H9 (cell line): ENCODE measurements at regions not wholly inside any gene's neighbourhood (a gene's known extent, or its start where the extent isn't known, plus 50 kb on each side); places are given as distances from the start of the nearest gene placed in this dataset.

Source experiments
- DNase-seq: peaks from one replicate; pipeline ENCODE4 v3.0.0-alpha.2; 2017
- H2AFZ ChIP-seq: one replicate; pipeline ENCODE4 v1.6.1; 2013; ENCODE audit warnings: mild to moderate bottlenecking, low read length, control low read depth, moderate library complexity
- H2AK5ac ChIP-seq: 2 replicates; pipeline ENCODE4 v1.6.1; 2013; ENCODE audit warnings: low read length, control low read depth, mixed read lengths; ENCODE audit not compliant: insufficient read length
- H2BK120ac ChIP-seq: one replicate; pipeline ENCODE4 v1.6.1; 2013; ENCODE audit warnings: low read depth, mild to moderate bottlenecking, low read length, control low read depth, inconsistent platforms; ENCODE audit not compliant: poor library complexity, severe bottlenecking
- H2BK12ac ChIP-seq: 2 replicates; pipeline ENCODE4 v1.6.1; 2013; ENCODE audit warnings: low read length, control low read depth, mixed read lengths, low read depth; ENCODE audit not compliant: insufficient read length
- H2BK15ac ChIP-seq: 2 replicates; pipeline ENCODE4 v1.6.1; 2013; ENCODE audit warnings: low read depth, low read length, control low read depth
- H2BK20ac ChIP-seq: one replicate; pipeline ENCODE4 v1.6.1; 2013; ENCODE audit warnings: low read depth, mild to moderate bottlenecking, low read length, control low read depth, inconsistent platforms; ENCODE audit not compliant: poor library complexity, severe bottlenecking
- H2BK5ac ChIP-seq: 2 replicates; pipeline ENCODE4 v1.6.1; 2013; ENCODE audit warnings: low read length, control low read depth, mixed read lengths; ENCODE audit not compliant: insufficient read length
- H3K14ac ChIP-seq: 2 replicates; pipeline ENCODE4 v1.6.1; 2013; ENCODE audit warnings: low read length, control low read depth; ENCODE audit not compliant: insufficient read depth
- H3K18ac ChIP-seq: 2 replicates; pipeline ENCODE4 v1.6.1; 2013; ENCODE audit warnings: low read depth, mild to moderate bottlenecking, mixed read lengths, low read length, control low read depth; ENCODE audit not compliant: insufficient read length
- H3K23ac ChIP-seq: 2 replicates; pipeline ENCODE4 v1.6.1; 2013; ENCODE audit warnings: low read length, control low read depth, mixed read lengths, low read depth; ENCODE audit not compliant: insufficient read length
- H3K23me2 ChIP-seq: 2 replicates; pipeline ENCODE4 v1.6.1; 2013; ENCODE audit warnings: low read depth, mild to moderate bottlenecking, mixed read lengths, low read length, control low read depth; ENCODE audit not compliant: insufficient read length, poor library complexity, severe bottlenecking
- H3K27ac ChIP-seq: 2 replicates; pipeline ENCODE4 v1.5.1; 2013; ENCODE audit warnings: low read length, control low read depth, mixed read lengths, low read depth; ENCODE audit not compliant: insufficient read length
- H3K27me3 ChIP-seq: 2 replicates; pipeline ENCODE4 v1.6.1; 2013; ENCODE audit warnings: low read length, control low read depth, inconsistent platforms; ENCODE audit not compliant: insufficient read depth
- H3K4ac ChIP-seq: 2 replicates; pipeline ENCODE4 v1.6.1; 2013; ENCODE audit warnings: low read depth, mild to moderate bottlenecking, control low read depth, inconsistent platforms, low read length, moderate library complexity
- H3K4me1 ChIP-seq: 2 replicates; pipeline ENCODE4 v1.6.1; 2013; ENCODE audit warnings: low read length, control low read depth, inconsistent platforms; ENCODE audit not compliant: insufficient read depth
- H3K4me2 ChIP-seq: 2 replicates; pipeline ENCODE4 v1.6.1; 2013; ENCODE audit warnings: low read length, control low read depth, mixed read lengths; ENCODE audit not compliant: insufficient read length, insufficient read depth
- H3K56ac ChIP-seq: 2 replicates; pipeline ENCODE4 v1.6.1; 2013; ENCODE audit warnings: low read depth, mild to moderate bottlenecking, mixed read lengths, low read length, control low read depth; ENCODE audit not compliant: insufficient read length
- H3K79me1 ChIP-seq: 2 replicates; pipeline ENCODE4 v1.6.1; 2013; ENCODE audit warnings: low read depth, mild to moderate bottlenecking, moderate library complexity, low read length, control low read depth, inconsistent platforms; ENCODE audit not compliant: insufficient read depth, poor library complexity, severe bottlenecking
- H3K79me2 ChIP-seq: 2 replicates; pipeline ENCODE4 v1.6.1; 2013; ENCODE audit warnings: low read length, control low read depth, inconsistent platforms; ENCODE audit not compliant: insufficient read depth
- H3K9ac ChIP-seq: 2 replicates; pipeline ENCODE4 v1.6.1; 2013; ENCODE audit warnings: low read length, control low read depth, mixed read lengths; ENCODE audit not compliant: insufficient read length; ENCODE audit errors: extremely low read depth
- H3K9me3 ChIP-seq: one replicate; pipeline ENCODE4 v1.6.1; 2013; ENCODE audit warnings: low read depth, low read length, inconsistent platforms; ENCODE audit not compliant: control insufficient read depth
- H3T11ph ChIP-seq: one replicate; pipeline ENCODE4 v1.6.1; 2013; ENCODE audit warnings: mild to moderate bottlenecking, low read length, control low read depth, inconsistent platforms
- H4K20me1 ChIP-seq: one replicate; pipeline ENCODE4 v1.6.1; 2013; ENCODE audit not compliant: control insufficient read depth, insufficient read length, insufficient read depth
- H4K5ac ChIP-seq: 2 replicates; pipeline ENCODE4 v1.6.1; 2013; ENCODE audit warnings: low read depth, mild to moderate bottlenecking, mixed read lengths, low read length, control low read depth; ENCODE audit not compliant: insufficient read length
- H4K8ac ChIP-seq: replicated peaks from 2 replicates; pipeline ENCODE4 v1.6.1; 2013; ENCODE audit warnings: low read length, control low read depth, mixed read lengths, low read depth; ENCODE audit not compliant: insufficient read length
- H4K91ac ChIP-seq: 2 replicates; pipeline ENCODE4 v1.6.1; 2013; ENCODE audit warnings: low read depth, mild to moderate bottlenecking, moderate library complexity, mixed read lengths, low read length, control low read depth; ENCODE audit not compliant: insufficient read length
- H3K27ac Mint-ChIP-seq, 3 experiments: 2 replicates in 2 of 3; 3 replicates in 1 of 3; pipeline ENCODE4 v1.8.0; 2020 to 2021; ENCODE audit warnings: mixed read lengths in 3 of 3, mild to moderate bottlenecking in 1 of 3, moderate library complexity in 1 of 3
- H3K27me3 Mint-ChIP-seq: 2 replicates; pipeline ENCODE4 v1.8.0; 2021; ENCODE audit warnings: low read depth, mild to moderate bottlenecking, moderate library complexity, mixed read lengths
- H3K36me3 Mint-ChIP-seq, 3 experiments: 2 replicates in 2 of 3; 3 replicates in 1 of 3; pipeline ENCODE4 v1.8.0; 2020 to 2021; ENCODE audit warnings: low read depth in 3 of 3, mixed read lengths in 3 of 3; ENCODE audit not compliant: insufficient read depth in 1 of 3
- H3K4me1 Mint-ChIP-seq, 2 experiments: 2 replicates each; pipeline ENCODE4 v1.8.0; 2020; ENCODE audit warnings: mixed read lengths in 2 of 2
- H3K4me3 Mint-ChIP-seq, 2 experiments: 2 replicates in 1 of 2; 3 replicates in 1 of 2; pipeline ENCODE4 v1.8.0; 2020 to 2021; ENCODE audit warnings: mild to moderate bottlenecking in 2 of 2, mixed read lengths in 2 of 2, moderate library complexity in 1 of 2
- H3K9me3 Mint-ChIP-seq, 2 experiments: 2 replicates in 1 of 2; 3 replicates in 1 of 2; pipeline ENCODE4 v1.8.0; 2020; ENCODE audit warnings: mild to moderate bottlenecking in 2 of 2, mixed read lengths in 2 of 2, moderate library complexity in 1 of 2
- WGBS: extraction: QIAGEN DNeasy Blood & Tissue Kit; methylation state at CpG from one replicate; pipeline ENCODE4 v1.1.7; 2013; ENCODE audit warnings: missing lambda C conversion rate, low lambda C conversion rate, mixed read lengths; ENCODE audit not compliant: insufficient read length; ENCODE audit errors: extremely low coverage; 5-methylcytosine and 5-hydroxymethylcytosine counted together
- TF ChIP-seq, protein P1 (sequence below): fragments of 200-600 bp; sonication (generic); conservative IDR thresholded peaks from 3 replicates; pipeline ENCODE4 v1.8.0; 2021; ENCODE audit warnings: antibody characterized with exemption, mild to moderate bottlenecking

DNA sequence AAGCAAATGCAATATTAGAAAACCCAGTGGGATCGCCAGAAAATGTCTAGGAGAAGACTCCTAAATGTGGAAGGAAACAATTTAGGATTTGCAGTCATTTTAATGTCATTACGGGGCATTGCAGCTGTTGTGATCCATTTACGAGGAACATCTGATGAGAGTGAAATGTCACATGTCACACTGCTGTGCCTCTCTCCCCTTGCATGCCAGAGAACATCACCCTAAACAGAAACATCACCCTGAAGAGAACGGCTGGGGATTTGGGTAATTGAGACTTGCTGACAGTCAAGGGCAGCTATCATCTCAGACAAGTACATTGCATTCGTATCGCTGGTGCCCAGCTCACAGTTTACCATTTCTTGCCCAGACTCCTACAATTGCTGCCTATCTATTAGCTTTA lies 785.7 kb upstream of the POM121L12 start:
- DNase-seq: no peak
- Histone ChIP-seq H3K56ac (no peak overlapping the region), H3K27ac (no peak overlapping the region), H3K18ac (no peak overlapping the region), H4K5ac (no peak overlapping the region), H3K23me2 (no peaks in the 10 kb centered on the region), H3K23ac (no peak overlapping the region), H3T11ph (no peak overlapping the region), H2AFZ (no peak overlapping the region), H3K79me2 (no peaks in the 10 kb centered on the region), H3K14ac (no peak overlapping the region), H2AK5ac (no peak overlapping the region), H3K9me3 (no peaks in the 10 kb centered on the region), H2BK20ac (no peak overlapping the region), H3K27me3 (no peaks in the 10 kb centered on the region), H3K4ac (no peak overlapping the region), H3K79me1 (no peaks in the 10 kb centered on the region), H3K9ac (no peak overlapping the region), H2BK12ac (no peak overlapping the region), H2BK15ac (no peak overlapping the region), H3K4me2 (no peak overlapping the region), H3K4me1 (no peaks in the 10 kb centered on the region), H4K91ac (no peak overlapping the region), H4K8ac (no peak overlapping the region), H4K20me1 (no peaks in the 10 kb centered on the region), H2BK120ac (no peak overlapping the region), H2BK5ac (no peak overlapping the region)
- Mint-ChIP-seq H3K4me1 (peaks cover 2 to 6% of the 10 kb centered on the region in 2 experiments), H3K4me3 (no peak overlapping the region), H3K36me3 (peaks cover 0 to 13% (median 5%) of the 10 kb centered on the region in 3 experiments; a peak in 5 of 7 replicates), H3K27me3 (no peaks in the 10 kb centered on the region), H3K9me3 (peaks cover 2 to 9% of the 10 kb centered on the region in 2 experiments), H3K27ac (no peak overlapping the region)
- TF ChIP-seq, protein P1, sequence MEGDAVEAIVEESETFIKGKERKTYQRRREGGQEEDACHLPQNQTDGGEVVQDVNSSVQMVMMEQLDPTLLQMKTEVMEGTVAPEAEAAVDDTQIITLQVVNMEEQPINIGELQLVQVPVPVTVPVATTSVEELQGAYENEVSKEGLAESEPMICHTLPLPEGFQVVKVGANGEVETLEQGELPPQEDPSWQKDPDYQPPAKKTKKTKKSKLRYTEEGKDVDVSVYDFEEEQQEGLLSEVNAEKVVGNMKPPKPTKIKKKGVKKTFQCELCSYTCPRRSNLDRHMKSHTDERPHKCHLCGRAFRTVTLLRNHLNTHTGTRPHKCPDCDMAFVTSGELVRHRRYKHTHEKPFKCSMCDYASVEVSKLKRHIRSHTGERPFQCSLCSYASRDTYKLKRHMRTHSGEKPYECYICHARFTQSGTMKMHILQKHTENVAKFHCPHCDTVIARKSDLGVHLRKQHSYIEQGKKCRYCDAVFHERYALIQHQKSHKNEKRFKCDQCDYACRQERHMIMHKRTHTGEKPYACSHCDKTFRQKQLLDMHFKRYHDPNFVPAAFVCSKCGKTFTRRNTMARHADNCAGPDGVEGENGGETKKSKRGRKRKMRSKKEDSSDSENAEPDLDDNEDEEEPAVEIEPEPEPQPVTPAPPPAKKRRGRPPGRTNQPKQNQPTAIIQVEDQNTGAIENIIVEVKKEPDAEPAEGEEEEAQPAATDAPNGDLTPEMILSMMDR: no peak
- WGBS: no CpG with 5 or more reads among the region's 6 CpGs
